GM23248 (cell line): ENCODE measurements at regions not wholly inside any gene's neighbourhood (a gene's known extent, or its start where the extent isn't known, plus 50 kb on each side); places are given as distances from the start of the nearest gene placed in this dataset.

Source experiments
- DNase-seq: peaks from one replicate; pipeline ENCODE4 v3.0.0-alpha.2; 2015
- H2AFZ ChIP-seq: fragments of 200-600 bp; sonication (generic); 2 replicates; pipeline ENCODE4 v1.6.1; 2016; ENCODE audit warnings: antibody characterized with exemption
- H3F3A ChIP-seq: fragments of 200-600 bp; sonication (generic); 2 replicates; pipeline ENCODE4 v1.6.1; 2016; ENCODE audit warnings: mild to moderate bottlenecking, antibody characterized with exemption, mixed run types; ENCODE audit not compliant: insufficient read depth
- H3K27ac ChIP-seq: fragments of 200-600 bp; sonication (generic); 2 replicates; pipeline ENCODE4 v1.5.1; 2016; ENCODE audit warnings: mild to moderate bottlenecking
- H3K27me3 ChIP-seq: fragments of 200-600 bp; sonication (generic); replicated peaks from 2 replicates; pipeline ENCODE4 v1.6.1; 2016; ENCODE audit warnings: mild to moderate bottlenecking; ENCODE audit not compliant: insufficient read depth
- H3K36me3 ChIP-seq: fragments of 200-600 bp; sonication (generic); 2 replicates; pipeline ENCODE4 v1.6.1; 2016; ENCODE audit warnings: low read depth, mild to moderate bottlenecking
- H3K4me1 ChIP-seq: fragments of 200-600 bp; sonication (generic); 2 replicates; pipeline ENCODE4 v1.6.1; 2016; ENCODE audit warnings: mild to moderate bottlenecking; ENCODE audit not compliant: insufficient read depth
- H3K4me2 ChIP-seq: fragments of 200-600 bp; sonication (generic); one replicate; pipeline ENCODE4 v1.6.1; 2016; ENCODE audit warnings: mild to moderate bottlenecking; ENCODE audit not compliant: unreplicated experiment
- H3K4me3 ChIP-seq: fragments of 200-600 bp; sonication (generic); 2 replicates; pipeline ENCODE4 v1.5.1; 2016; ENCODE audit warnings: mild to moderate bottlenecking
- H3K79me2 ChIP-seq: fragments of 200-600 bp; sonication (generic); 2 replicates; pipeline ENCODE4 v1.6.1; 2016; ENCODE audit warnings: mild to moderate bottlenecking; ENCODE audit not compliant: insufficient read depth
- H3K9ac ChIP-seq: fragments of 200-600 bp; sonication (generic); 2 replicates; pipeline ENCODE4 v1.6.1; 2016; ENCODE audit warnings: mild to moderate bottlenecking
- H3K9me2 ChIP-seq: fragments of 200-600 bp; sonication (generic); 2 replicates; pipeline ENCODE4 v1.6.1; 2016; ENCODE audit warnings: mixed run types, mild to moderate bottlenecking, moderate library complexity; ENCODE audit not compliant: insufficient read depth
- H3K9me3 ChIP-seq: fragments of 200-600 bp; sonication (generic); one replicate; pipeline ENCODE4 v1.6.1; 2017; ENCODE audit warnings: low read depth
- H4K20me1 ChIP-seq: fragments of 200-600 bp; sonication (generic); 2 replicates; pipeline ENCODE4 v1.6.0; 2016; ENCODE audit not compliant: insufficient read depth
- EZH2 ChIP-seq: fragments of 200-600 bp; sonication (generic); IDR thresholded peaks from 2 replicates; pipeline ENCODE4 v1.6.1; 2018; ENCODE audit warnings: antibody characterized with exemption, mild to moderate bottlenecking; ENCODE audit not compliant: insufficient read depth, poor library complexity, severe bottlenecking
- EZH2phosphoT487 ChIP-seq: fragments of 200-600 bp; sonication (generic); IDR thresholded peaks from 2 replicates; pipeline ENCODE4 v1.6.1; 2018; ENCODE audit warnings: antibody characterized with exemption, moderate library complexity, mild to moderate bottlenecking, low read depth; ENCODE audit not compliant: insufficient read depth
- WGBS, 2 experiments: methylation state at CpG; one replicate each; pipeline ENCODE4 v1.1.6; 2015 to 2017; ENCODE audit warnings: low lambda C conversion rate in 2 of 2, low coverage in 1 of 2; ENCODE audit errors: missing lambda C conversion rate in 2 of 2; 5-methylcytosine and 5-hydroxymethylcytosine counted together
- in situ Hi-C: fragments of 300-500 bp; cut with MboI; formaldehyde crosslinking; loops from 2 replicates; pipeline ENCODE4 v1.15.0; 2020

DNA sequence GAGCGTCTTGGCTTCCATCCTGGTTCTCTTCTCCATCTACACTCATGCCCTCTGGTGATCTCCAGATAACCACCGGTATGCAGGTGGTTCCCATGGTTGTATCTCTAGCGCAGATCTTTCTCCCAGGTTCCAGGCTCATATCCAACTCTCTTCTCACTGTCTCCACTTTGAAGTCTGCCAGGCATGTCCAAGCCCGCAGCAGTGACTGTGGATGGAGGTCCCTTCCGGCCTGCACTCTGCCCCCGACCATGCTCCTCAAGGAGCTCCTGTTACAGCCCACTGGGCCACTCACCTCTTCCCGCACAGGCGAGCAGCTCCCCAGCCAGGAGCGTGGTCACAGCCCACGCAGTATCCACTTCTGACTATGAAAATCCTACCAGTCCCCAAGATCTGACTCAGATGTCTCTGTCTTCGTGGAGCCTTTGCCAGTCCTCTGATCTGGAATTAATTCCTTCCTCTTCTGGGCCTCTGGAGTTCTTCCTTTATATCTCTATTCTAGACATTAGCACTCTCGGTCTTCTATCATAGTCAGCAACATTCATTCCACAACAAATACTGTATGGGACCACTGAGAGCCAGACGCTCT, 100.2 kb downstream of the TEX26 start:
- no peak overlapping the region for H3K27ac ChIP-seq
- no peaks in the 10 kb centered on the region for H4K20me1 ChIP-seq
- H3K4me1 ChIP-seq, result peaks cover 14% of the 10 kb centered on the region
- no peaks in the 10 kb centered on the region for H3K9me3 ChIP-seq
- TF ChIP-seq EZH2phosphoT487, result no peak
- no peak for TF ChIP-seq EZH2
- H3K27me3 ChIP-seq, result no peaks in the 10 kb centered on the region
- H3K79me2 ChIP-seq, result no peaks in the 10 kb centered on the region
- no peak overlapping the region for H2AFZ ChIP-seq
- peak; percentile 76 for DNase-seq
- in situ Hi-C loops, result no loop called here
- no peak overlapping the region for H3K4me2 ChIP-seq
- no peak overlapping the region for H3K9ac ChIP-seq
- no peak overlapping the region for H3K4me3 ChIP-seq
- WGBS, 2 experiments, result 48 to 51% methylated on average over 13 of the region's 13 CpGs
- H3K9me2 ChIP-seq, result no peaks in the 10 kb centered on the region
- H3F3A ChIP-seq, result no peaks in the 10 kb centered on the region
- no peaks in the 10 kb centered on the region for H3K36me3 ChIP-seq

DNA sequence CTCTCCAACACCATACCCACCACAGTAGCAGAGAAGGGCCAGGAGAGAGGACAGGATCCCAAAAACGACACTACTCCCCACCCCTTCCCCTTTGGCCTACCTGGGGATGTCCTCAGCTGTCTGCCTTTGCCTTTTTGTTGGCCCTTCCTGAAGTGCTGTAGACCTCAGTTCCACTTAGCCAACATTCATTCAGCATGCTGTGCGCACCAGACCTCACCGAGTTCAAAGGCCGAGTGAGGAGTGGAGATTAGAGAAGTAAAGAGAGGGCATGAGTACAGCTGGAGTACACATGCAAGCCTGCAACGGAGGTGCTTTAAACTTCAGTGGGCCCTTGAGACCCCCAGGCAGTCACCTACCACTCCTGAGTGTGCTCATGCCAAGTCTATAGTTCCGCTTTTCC, 99.0 kb downstream of the TEX26 start:
- Histone ChIP-seq H2AFZ (no peak overlapping the region), H3K27me3 (no peaks in the 10 kb centered on the region), H3F3A (no peaks in the 10 kb centered on the region), H3K4me2 (no peak overlapping the region), H3K36me3 (no peaks in the 10 kb centered on the region), H3K27ac (no peak overlapping the region), H3K4me3 (no peak overlapping the region), H3K4me1 (peaks cover 14% of the 10 kb centered on the region), H4K20me1 (no peaks in the 10 kb centered on the region), H3K9ac (no peak overlapping the region), H3K9me2 (no peaks in the 10 kb centered on the region), H3K79me2 (no peaks in the 10 kb centered on the region), H3K9me3 (no peaks in the 10 kb centered on the region)
- 74 to 85% methylated on average over 5 to 6 of the region's 6 CpGs for WGBS, 2 experiments
- in situ Hi-C loops, result no loop called here
- no peak for TF ChIP-seq EZH2
- no peak for DNase-seq

DNA sequence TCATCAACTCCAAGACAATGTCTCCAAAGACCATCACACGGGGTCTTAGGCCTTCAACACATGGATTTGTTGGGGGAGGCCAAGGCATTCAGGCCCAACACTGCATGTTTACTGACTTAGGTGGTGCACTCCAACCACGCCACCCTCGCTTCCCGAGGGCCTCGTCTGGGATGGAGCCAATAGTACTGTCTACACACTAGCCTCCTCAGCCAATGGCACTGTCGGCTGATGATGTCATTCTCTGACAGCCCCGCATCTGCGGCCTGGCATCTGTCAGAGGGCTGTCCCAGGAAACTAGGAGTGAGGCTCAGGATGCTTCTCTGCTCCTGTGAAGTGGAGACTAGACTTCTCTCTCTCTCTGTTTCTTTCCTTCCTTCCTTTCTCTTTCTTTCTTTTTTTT, 96.6 kb downstream of the TEX26 start:
- H3K9me2 ChIP-seq, result no peaks in the 10 kb centered on the region
- H3K27ac ChIP-seq, result no peak overlapping the region
- H3F3A ChIP-seq, result no peaks in the 10 kb centered on the region
- no peaks in the 10 kb centered on the region for H3K36me3 ChIP-seq
- no peak overlapping the region for H3K9ac ChIP-seq
- no peaks in the 10 kb centered on the region for H4K20me1 ChIP-seq
- WGBS, 2 experiments, result 66 to 72% methylated on average over 8 of the region's 8 CpGs
- DNase-seq, result peak; percentile 17
- H3K4me2 ChIP-seq, result no peak overlapping the region
- H2AFZ ChIP-seq, result no peak overlapping the region
- H3K9me3 ChIP-seq, result no peaks in the 10 kb centered on the region
- TF ChIP-seq EZH2phosphoT487 (no peak), EZH2 (no peak)
- peaks cover 7% of the 10 kb centered on the region for H3K4me1 ChIP-seq
- H3K4me3 ChIP-seq, result no peak overlapping the region
- in situ Hi-C loops, result no loop called here
- H3K79me2 ChIP-seq, result no peaks in the 10 kb centered on the region
- H3K27me3 ChIP-seq, result no peaks in the 10 kb centered on the region

DNA sequence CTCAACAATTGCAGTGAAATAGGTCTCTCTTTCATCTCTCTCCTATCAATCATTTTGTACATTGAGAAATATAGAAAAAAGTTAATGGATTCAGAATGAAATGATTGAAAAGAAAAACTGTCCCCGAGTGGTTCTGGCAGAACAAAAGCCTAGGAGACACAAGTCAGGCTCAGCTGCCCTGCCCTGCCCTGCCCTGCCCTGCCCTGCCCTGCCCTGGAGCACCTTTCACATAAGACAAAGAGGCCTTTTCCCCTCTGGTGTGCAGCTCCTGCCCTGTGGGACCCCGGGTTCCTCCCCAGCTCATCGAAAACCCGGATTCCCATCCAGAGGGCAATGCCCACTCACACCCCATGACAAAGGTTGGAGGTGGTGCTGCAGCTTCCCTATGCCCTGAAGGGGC, 94.7 kb downstream of the TEX26 start:
- WGBS, 2 experiments, result 65 to 75% methylated on average over 4 of the region's 4 CpGs
- Histone ChIP-seq H3K79me2 (no peaks in the 10 kb centered on the region), H3F3A (no peaks in the 10 kb centered on the region), H3K27me3 (no peaks in the 10 kb centered on the region), H3K4me3 (no peak overlapping the region), H2AFZ (no peak overlapping the region), H4K20me1 (no peaks in the 10 kb centered on the region), H3K4me1 (no peaks in the 10 kb centered on the region), H3K9ac (no peak overlapping the region), H3K9me3 (no peaks in the 10 kb centered on the region), H3K4me2 (no peak overlapping the region), H3K9me2 (no peaks in the 10 kb centered on the region), H3K27ac (no peak overlapping the region), H3K36me3 (no peaks in the 10 kb centered on the region)
- TF ChIP-seq EZH2, result no peak
- TF ChIP-seq EZH2phosphoT487, result no peak
- in situ Hi-C loops, result no loop called here
- DNase-seq, result no peak
